HEK293 (cell line): ENCODE measurements at regions not wholly inside any gene's neighbourhood (a gene's known extent, or its start where the extent isn't known, plus 50 kb on each side); places are given as distances from the start of the nearest gene placed in this dataset.

Experiments used
- SP2 ChIP-seq: fragments of 450-650 bp; formaldehyde crosslinking; IDR thresholded peaks from 2 replicates; pipeline ENCODE4 v1.5.1; 2016; ENCODE audit warnings: missing biosample characterization, missing genetic modification characterization
- ZBTB1 ChIP-seq: fragments of 450-650 bp; formaldehyde crosslinking; IDR thresholded peaks from 2 replicates; pipeline ENCODE4 v1.5.1; 2016; ENCODE audit warnings: missing biosample characterization, missing genetic modification characterization
- ZFP37 ChIP-seq: fragments of 450-650 bp; formaldehyde crosslinking; IDR thresholded peaks from 2 replicates; pipeline ENCODE4 v1.5.1; 2016; ENCODE audit warnings: missing biosample characterization, missing genetic modification characterization
- ZNF138 ChIP-seq: fragments of 450-650 bp; formaldehyde crosslinking; IDR thresholded peaks from 2 replicates; pipeline ENCODE4 v1.5.1; 2016; ENCODE audit warnings: missing biosample characterization, missing genetic modification characterization, borderline replicate concordance
- ZNF19 ChIP-seq: fragments of 450-650 bp; formaldehyde crosslinking; IDR thresholded peaks from 2 replicates; pipeline ENCODE4; 2016; ENCODE audit warnings: missing biosample characterization, missing genetic modification characterization, low read depth
- ZNF391 ChIP-seq: fragments of 450-650 bp; formaldehyde crosslinking; IDR thresholded peaks from 2 replicates; pipeline ENCODE4 v1.5.1; 2016; ENCODE audit warnings: low read depth, missing biosample characterization, missing genetic modification characterization, borderline replicate concordance
- TF ChIP-seq, protein P1 (sequence below): fragments of 450-650 bp; formaldehyde crosslinking; IDR thresholded peaks from 2 replicates; pipeline ENCODE4 v1.5.1; 2016; ENCODE audit warnings: missing biosample characterization, missing genetic modification characterization
- TF ChIP-seq, protein P2 (sequence below): sonication (generic); formaldehyde crosslinking; IDR thresholded peaks from 2 replicates; pipeline ENCODE4 v1.8.1; 2022; ENCODE audit warnings: mild to moderate bottlenecking, moderate library complexity, missing genetic modification reagents

DNA sequence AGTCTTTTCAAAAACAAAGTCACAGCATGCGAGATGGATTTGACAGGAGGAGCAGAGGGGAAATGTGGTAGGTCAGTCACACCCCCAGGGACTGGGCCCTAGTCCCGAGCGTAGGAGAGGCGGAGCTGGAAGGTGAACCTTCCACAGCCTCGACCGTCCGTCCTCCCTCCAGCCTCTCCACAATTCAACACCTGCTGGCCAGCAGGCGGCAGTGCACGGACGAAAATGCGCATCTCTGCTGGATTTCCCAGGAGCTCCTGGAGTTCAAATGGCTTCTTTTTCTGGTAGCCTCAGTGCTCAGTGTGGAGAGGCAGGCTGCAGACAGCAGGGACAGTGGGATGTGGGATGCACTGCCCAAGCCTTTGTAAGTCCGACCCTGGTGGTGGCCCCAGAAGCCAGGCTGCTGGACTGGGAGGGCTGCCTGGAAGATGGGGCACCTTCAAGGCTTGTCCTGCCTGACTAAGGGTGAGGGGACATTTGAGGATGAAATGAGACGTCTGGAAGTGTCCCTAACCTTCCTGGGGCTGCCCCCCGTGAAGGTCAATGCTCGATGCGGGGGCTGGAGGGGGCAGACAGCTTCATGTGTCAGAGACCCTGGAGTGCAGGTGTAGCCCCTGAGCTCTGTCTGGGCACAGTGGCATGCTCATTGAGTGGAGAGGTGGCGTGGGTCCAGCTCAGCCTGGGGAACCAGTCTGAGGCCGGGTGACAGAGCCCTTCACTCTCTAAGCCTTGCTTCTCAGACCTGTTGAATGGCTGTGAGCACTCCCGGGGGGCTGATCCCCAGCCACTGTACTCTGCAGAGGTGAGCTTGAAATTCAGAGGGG, 189.5 kb downstream of the TFCP2L1 start:
- no peak for TF ChIP-seq ZNF19 (tag by site-specific recombination)
- no peak for TF ChIP-seq ZNF391 (tag by site-specific recombination)
- TF ChIP-seq, protein P1, sequence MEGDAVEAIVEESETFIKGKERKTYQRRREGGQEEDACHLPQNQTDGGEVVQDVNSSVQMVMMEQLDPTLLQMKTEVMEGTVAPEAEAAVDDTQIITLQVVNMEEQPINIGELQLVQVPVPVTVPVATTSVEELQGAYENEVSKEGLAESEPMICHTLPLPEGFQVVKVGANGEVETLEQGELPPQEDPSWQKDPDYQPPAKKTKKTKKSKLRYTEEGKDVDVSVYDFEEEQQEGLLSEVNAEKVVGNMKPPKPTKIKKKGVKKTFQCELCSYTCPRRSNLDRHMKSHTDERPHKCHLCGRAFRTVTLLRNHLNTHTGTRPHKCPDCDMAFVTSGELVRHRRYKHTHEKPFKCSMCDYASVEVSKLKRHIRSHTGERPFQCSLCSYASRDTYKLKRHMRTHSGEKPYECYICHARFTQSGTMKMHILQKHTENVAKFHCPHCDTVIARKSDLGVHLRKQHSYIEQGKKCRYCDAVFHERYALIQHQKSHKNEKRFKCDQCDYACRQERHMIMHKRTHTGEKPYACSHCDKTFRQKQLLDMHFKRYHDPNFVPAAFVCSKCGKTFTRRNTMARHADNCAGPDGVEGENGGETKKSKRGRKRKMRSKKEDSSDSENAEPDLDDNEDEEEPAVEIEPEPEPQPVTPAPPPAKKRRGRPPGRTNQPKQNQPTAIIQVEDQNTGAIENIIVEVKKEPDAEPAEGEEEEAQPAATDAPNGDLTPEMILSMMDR (tag by site-specific recombination) = peak; percentile 86
- TF ChIP-seq SP2 = no peak
- no peak for TF ChIP-seq ZFP37 (tag by site-specific recombination)
- TF ChIP-seq, protein P2, sequence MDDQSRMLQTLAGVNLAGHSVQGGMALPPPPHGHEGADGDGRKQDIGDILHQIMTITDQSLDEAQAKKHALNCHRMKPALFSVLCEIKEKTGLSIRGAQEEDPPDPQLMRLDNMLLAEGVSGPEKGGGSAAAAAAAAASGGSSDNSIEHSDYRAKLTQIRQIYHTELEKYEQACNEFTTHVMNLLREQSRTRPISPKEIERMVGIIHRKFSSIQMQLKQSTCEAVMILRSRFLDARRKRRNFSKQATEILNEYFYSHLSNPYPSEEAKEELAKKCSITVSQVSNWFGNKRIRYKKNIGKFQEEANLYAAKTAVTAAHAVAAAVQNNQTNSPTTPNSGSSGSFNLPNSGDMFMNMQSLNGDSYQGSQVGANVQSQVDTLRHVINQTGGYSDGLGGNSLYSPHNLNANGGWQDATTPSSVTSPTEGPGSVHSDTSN (CRISPR knock-in tag) = 0 out of 2 replicates have a peak, but pooled peaks have one; percentile 30
- TF ChIP-seq ZNF138 (tag by site-specific recombination) = no peak
- no peak for TF ChIP-seq ZBTB1 (tag by site-specific recombination)
